ENCODE measurements at regions not wholly inside any gene's neighbourhood (a gene's known extent, or its start where the extent isn't known, plus 50 kb on each side); places are given as distances from the start of the nearest gene placed in this dataset.

- intact Hi-C loops (cut with DNase I), result loop anchor here in 3 of 10 donors (5.0 kb wide), 3 partner anchors 33 to 48 kb away; no protein-coding TSS in a partner anchor
- peak in 2 of 4 donors; percentile 9 to 47 for ATAC-seq
- no peak overlapping the region for H3K4me3 ChIP-seq
- peak in 4 of 5 donors; percentile 25 to 75 (median 54) for DNase-seq
- H3K4me1 ChIP-seq, result peaks cover 0 to 54% (median 22%) of the 10 kb centered on the region in 12 donors
- H3K27ac ChIP-seq, result peak overlapping the region in 9 of 12 donors; percentile 10 to 79 (median 26)
- H3K9me3 ChIP-seq, result peaks cover 0 to 10% (median 0%) of the 10 kb centered on the region in 12 donors
- TF ChIP-seq POLR2A (IDR thresholded peaks at IDR 0.05) (no peak), CTCF (IDR thresholded peaks at IDR 0.05) (no peak)
- 50 to 58% (median 53%) methylated on average over 16 to 21 of the region's 21 CpGs for WGBS, 4 donors
- no peaks in the 10 kb centered on the region for H3K27me3 ChIP-seq
- no peaks in the 10 kb centered on the region for H3K36me3 ChIP-seq
Measured at GRCh38 chr10:132469197-132469884, 68.2 kb upstream of the INPP5A start.

GRCh38 chr10:132470410-132471124, 67.0 kb upstream of the INPP5A start:
- TF ChIP-seq POLR2A (IDR thresholded peaks at IDR 0.05), result no peak
- TF ChIP-seq CTCF (IDR thresholded peaks at IDR 0.05), result no peak
- DNase-seq, result peak in 2 of 5 donors; percentile 3 to 31
- intact Hi-C loops (cut with DNase I), result no loop called here
- peak overlapping the region in 1 of 12 donors; percentile 17 for H3K27ac ChIP-seq
- ATAC-seq, result no peak
- 89 to 91% (median 91%) methylated on average over 27 of the region's 27 CpGs for WGBS, 4 donors
- H3K9me3 ChIP-seq, result peaks cover 0 to 10% (median 0%) of the 10 kb centered on the region in 12 donors
- no peak overlapping the region for H3K4me3 ChIP-seq
- no peaks in the 10 kb centered on the region for H3K36me3 ChIP-seq
- H3K27me3 ChIP-seq, result no peaks in the 10 kb centered on the region
- peaks cover 0 to 42% (median 10%) of the 10 kb centered on the region in 12 donors for H3K4me1 ChIP-seq

- peaks cover 0 to 37% (median 9%) of the 10 kb centered on the region in 12 donors for H3K4me1 ChIP-seq
- peaks cover 0 to 10% (median 0%) of the 10 kb centered on the region in 12 donors for H3K9me3 ChIP-seq
- DNase-seq (peak in 2 of 5 donors; percentile 9 to 27), ATAC-seq (no peak)
- H3K27me3 ChIP-seq, result no peaks in the 10 kb centered on the region
- no peaks in the 10 kb centered on the region for H3K36me3 ChIP-seq
- no peak overlapping the region for H3K27ac ChIP-seq
- H3K4me3 ChIP-seq, result no peak overlapping the region
- intact Hi-C loops (cut with DNase I), result no loop called here
- 90 to 98% (median 95%) methylated on average over 4 of the region's 4 CpGs for WGBS, 4 donors
- TF ChIP-seq CTCF (IDR thresholded peaks at IDR 0.05) (no peak), POLR2A (IDR thresholded peaks at IDR 0.05) (no peak)
Measured at GRCh38 chr10:132471125-132471451, 66.5 kb upstream of the INPP5A start.

GRCh38 chr10:132471484-132471883, 66.1 kb upstream of the INPP5A start:
- H3K4me1 ChIP-seq, result peaks cover 0 to 33% (median 9%) of the 10 kb centered on the region in 12 donors
- DNase-seq, result peak in 2 of 5 donors; percentile 6 to 12
- intact Hi-C loops (cut with DNase I), result no loop called here
- no peak for ATAC-seq
- no peak overlapping the region for H3K4me3 ChIP-seq
- no peaks in the 10 kb centered on the region for H3K36me3 ChIP-seq
- TF ChIP-seq CTCF (IDR thresholded peaks at IDR 0.05) (no peak), POLR2A (IDR thresholded peaks at IDR 0.05) (no peak)
- no peak overlapping the region for H3K27ac ChIP-seq
- 90 to 98% (median 97%) methylated on average over 9 of the region's 9 CpGs for WGBS, 4 donors
- H3K27me3 ChIP-seq, result no peaks in the 10 kb centered on the region
- H3K9me3 ChIP-seq, result peaks cover 0 to 10% (median 0%) of the 10 kb centered on the region in 12 donors

All from heart left ventricle (tissue), 16 donors.